Astrocyte (in vitro differentiated cells and primary cell): ENCODE measurements at regions not wholly inside any gene's neighbourhood (a gene's known extent, or its start where the extent isn't known, plus 50 kb on each side); places are given as distances from the start of the nearest gene placed in this dataset.

ENCODE experiments used
- EZH2 ChIP-seq: IDR thresholded peaks from 2 replicates; pipeline ENCODE4 v1.6.1; 2012; ENCODE audit warnings: mild to moderate bottlenecking, low read length, inconsistent platforms; ENCODE audit not compliant: insufficient read depth
- TF ChIP-seq, protein P1 (sequence below): IDR thresholded peaks from 2 replicates; pipeline ENCODE4 v1.5.1; 2011; ENCODE audit warnings: low read depth, mild to moderate bottlenecking, inconsistent platforms, low read length, moderate library complexity; ENCODE audit not compliant: insufficient read depth

DNA sequence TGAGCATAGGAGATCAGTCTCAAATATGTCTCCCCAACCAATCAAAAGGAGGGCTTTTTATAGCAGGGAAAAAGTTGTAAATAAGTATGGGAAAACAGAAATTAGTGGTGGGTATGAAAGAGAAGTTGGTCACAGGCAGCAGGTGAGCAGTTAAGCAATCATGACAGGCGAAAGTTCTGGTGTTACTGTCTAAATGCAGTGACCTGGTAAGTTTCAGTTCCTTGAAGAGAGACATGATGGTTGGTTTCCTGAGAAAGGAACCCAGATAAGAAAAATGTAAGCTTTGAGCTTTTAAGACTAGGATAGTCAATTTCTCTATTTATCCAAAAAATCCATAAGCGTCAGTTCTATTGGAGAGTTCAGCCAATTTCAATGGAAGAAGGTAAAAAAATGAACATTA is 466.2 kb upstream of the FLRT2 start:
- TF ChIP-seq, protein P1, sequence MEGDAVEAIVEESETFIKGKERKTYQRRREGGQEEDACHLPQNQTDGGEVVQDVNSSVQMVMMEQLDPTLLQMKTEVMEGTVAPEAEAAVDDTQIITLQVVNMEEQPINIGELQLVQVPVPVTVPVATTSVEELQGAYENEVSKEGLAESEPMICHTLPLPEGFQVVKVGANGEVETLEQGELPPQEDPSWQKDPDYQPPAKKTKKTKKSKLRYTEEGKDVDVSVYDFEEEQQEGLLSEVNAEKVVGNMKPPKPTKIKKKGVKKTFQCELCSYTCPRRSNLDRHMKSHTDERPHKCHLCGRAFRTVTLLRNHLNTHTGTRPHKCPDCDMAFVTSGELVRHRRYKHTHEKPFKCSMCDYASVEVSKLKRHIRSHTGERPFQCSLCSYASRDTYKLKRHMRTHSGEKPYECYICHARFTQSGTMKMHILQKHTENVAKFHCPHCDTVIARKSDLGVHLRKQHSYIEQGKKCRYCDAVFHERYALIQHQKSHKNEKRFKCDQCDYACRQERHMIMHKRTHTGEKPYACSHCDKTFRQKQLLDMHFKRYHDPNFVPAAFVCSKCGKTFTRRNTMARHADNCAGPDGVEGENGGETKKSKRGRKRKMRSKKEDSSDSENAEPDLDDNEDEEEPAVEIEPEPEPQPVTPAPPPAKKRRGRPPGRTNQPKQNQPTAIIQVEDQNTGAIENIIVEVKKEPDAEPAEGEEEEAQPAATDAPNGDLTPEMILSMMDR: no peak
- no peak for TF ChIP-seq EZH2
